GM18909 (cell line): ENCODE measurements at regions not wholly inside any gene's neighbourhood (a gene's known extent, or its start where the extent isn't known, plus 50 kb on each side); places are given as distances from the start of the nearest gene placed in this dataset.
A peak's percentile ranks its signal among the peaks of the same experiment; 100 is the strongest.
"Not testable (repeated sequence)": the region's sequence is repeated elsewhere in the genome, so short reads cannot be mapped to it uniquely, and the experiment has no call there.

Experiments
- ATAC-seq: cut with Tn5 transposase; IDR thresholded peaks from one replicate; pipeline ENCODE4 v1.9.1; 2021; ENCODE audit warnings: mild to moderate bottlenecking; ENCODE audit not compliant: unreplicated experiment, poor library complexity

GRCh38 chr6:11852061-11852651, 73.6 kb upstream of the ADTRP start:
- no peak for ATAC-seq

- ATAC-seq, result no peak
Observed at GRCh38 chr6:11851387-11851786, 72.8 kb upstream of the ADTRP start.

- ATAC-seq, result no peak
Observed at GRCh38 chr6:11848852-11849731, 70.5 kb upstream of the ADTRP start.

- no peak for ATAC-seq
Observed at GRCh38 chr6:11848346-11848651, 69.7 kb upstream of the ADTRP start.

GRCh38 chr6:11847515-11848345, 69.1 kb upstream of the ADTRP start:
- no peak for ATAC-seq

GRCh38 chr6:11847068-11847467, 68.5 kb upstream of the ADTRP start:
- not testable (repeated sequence) for ATAC-seq

- ATAC-seq, result no peak
Observed at GRCh38 chr6:11845664-11846577, 67.3 kb upstream of the ADTRP start.

GRCh38 chr6:11842795-11843194, 64.2 kb upstream of the ADTRP start:
- not testable (repeated sequence) for ATAC-seq

- no peak for ATAC-seq
Observed at GRCh38 chr6:11835065-11835464, 56.5 kb upstream of the ADTRP start.

- peak; percentile 78 for ATAC-seq
Observed at GRCh38 chr6:11833626-11834592, 55.3 kb upstream of the ADTRP start.

- no peak for ATAC-seq
Observed at GRCh38 chr6:11831653-11832052, 53.0 kb upstream of the ADTRP start.

- ATAC-seq, result no peak
Observed at GRCh38 chr6:11830520-11830919, 51.9 kb upstream of the ADTRP start.

- ATAC-seq, result no peak
Observed at GRCh38 chr6:11830105-11830504, 51.5 kb upstream of the ADTRP start.

- ATAC-seq, result peak; percentile 39
Observed at GRCh38 chr6:11828262-11828870, 49.8 kb upstream of the ADTRP start.
